Caco-2 (cell line): ENCODE measurements at regions not wholly inside any gene's neighbourhood (a gene's known extent, or its start where the extent isn't known, plus 50 kb on each side); places are given as distances from the start of the nearest gene placed in this dataset.
"Not testable (repeated sequence)": the region's sequence is repeated elsewhere in the genome, so short reads cannot be mapped to it uniquely, and the experiment has no call there.

Source experiments
- BruUV-seq: library from RNA; stranded (reverse); fragments of 400-500 nt; replicated peaks from 2 replicates; lab custom pipeline; 2021; lab: Mats Ljungman, UMichigan
- CTCF ChIA-PET: fragments of 300-600 bp; sonication (Branson Sonifier 250); formaldehyde crosslinking; loops from one replicate; lab custom pipeline; 2022; ENCODE audit warnings: antibody characterized with exemption; lab: Charles Lee
- POLR2A ChIA-PET: fragments of 300-600 bp; sonication (Branson Sonifier 250); formaldehyde crosslinking; loops from one replicate; lab custom pipeline; 2022; ENCODE audit warnings: antibody characterized with exemption; lab: Charles Lee
- DNase-seq, 2 experiments: peaks; one replicate each; pipeline versions ENCODE4 v3.0.0 to v3.0.0-alpha.2; 2020 to 2022
- H3K27me3 ChIP-seq: replicated peaks from 2 replicates; pipeline ENCODE4 v1.6.0; 2011; ENCODE audit warnings: low read length; ENCODE audit not compliant: control insufficient read depth, insufficient read depth
- H3K36me3 ChIP-seq: 2 replicates; pipeline ENCODE4 v1.5.1; 2011; ENCODE audit warnings: low read length; ENCODE audit not compliant: control insufficient read depth, insufficient read depth
- H3K4me1 ChIP-seq: fragments of 250-450 bp; sonication (Bioruptor Pico); 2 replicates; pipeline ENCODE4 v1.5.1; 2020; ENCODE audit warnings: mild to moderate bottlenecking
- H3K4me3 ChIP-seq: 2 replicates; pipeline ENCODE4 v1.5.1; 2011; ENCODE audit warnings: low read depth, mild to moderate bottlenecking, control low read depth, low read length
- H3K9me3 ChIP-seq: fragments of 250-450 bp; sonication (Bioruptor Pico); 2 replicates; pipeline ENCODE4 v1.5.1; 2020; ENCODE audit warnings: mild to moderate bottlenecking, moderate library complexity
- H3K27ac Mint-ChIP-seq: one replicate; pipeline ENCODE4 v1.8.0; 2022; ENCODE audit warnings: mixed read lengths; ENCODE audit not compliant: unreplicated experiment
- H3K27me3 Mint-ChIP-seq: one replicate; pipeline ENCODE4 v1.8.0; 2022; ENCODE audit warnings: mixed read lengths; ENCODE audit not compliant: insufficient read depth, unreplicated experiment
- H3K36me3 Mint-ChIP-seq: one replicate; pipeline ENCODE4 v1.8.0; 2022; ENCODE audit warnings: mild to moderate bottlenecking, mixed read lengths; ENCODE audit not compliant: insufficient read depth, unreplicated experiment
- H3K4me1 Mint-ChIP-seq: one replicate; pipeline ENCODE4 v1.8.0; 2022; ENCODE audit warnings: low read depth, mixed read lengths; ENCODE audit not compliant: unreplicated experiment
- H3K4me3 Mint-ChIP-seq: one replicate; pipeline ENCODE4 v1.8.0; 2022; ENCODE audit warnings: mild to moderate bottlenecking, moderate library complexity, mixed read lengths; ENCODE audit not compliant: unreplicated experiment
- H3K9me3 Mint-ChIP-seq: one replicate; pipeline ENCODE4 v1.8.0; 2022; ENCODE audit warnings: mixed read lengths; ENCODE audit not compliant: unreplicated experiment
- intact Hi-C: fragments of 100-400 bp; cut with micrococcal nuclease; formaldehyde crosslinking; loops from one replicate; pipeline ENCODE4 v1.10.0; 2022; ENCODE audit not compliant: unreplicated experiment
- TF ChIP-seq, protein P1 (sequence below), 2 experiments: fragments of 200-600 bp in 1 of 2; IDR thresholded peaks; 1 replicate in 1 of 2; 2 replicates in 1 of 2; pipeline versions ENCODE4 v1.5.1 to v1.8.0; 2011 to 2022; ENCODE audit warnings: antibody characterized with exemption in 1 of 2, control low read depth in 1 of 2, inconsistent platforms in 1 of 2, low read depth in 1 of 2, low read length in 1 of 2, mild to moderate bottlenecking in 1 of 2, moderate library complexity in 1 of 2; ENCODE audit not compliant: insufficient read depth in 1 of 2, severe bottlenecking in 1 of 2, unreplicated experiment in 1 of 2

DNA sequence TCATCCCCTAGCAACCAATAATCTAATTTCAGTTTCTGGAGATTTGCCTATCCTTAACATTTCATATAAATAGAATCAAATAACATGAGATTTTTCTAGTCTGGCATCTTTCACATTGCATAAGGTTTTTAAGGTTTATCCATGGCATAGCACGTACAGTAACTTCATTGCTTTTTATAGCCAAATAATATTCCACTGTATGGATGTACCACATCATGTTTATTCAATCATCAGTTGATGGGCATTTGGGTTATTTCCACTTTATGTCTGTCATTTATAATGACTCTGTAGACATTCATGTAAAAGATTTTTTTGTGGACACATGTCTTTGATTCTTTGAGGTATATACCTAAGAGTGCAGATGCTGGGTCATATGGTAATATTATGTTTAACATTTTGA lies 1052.6 kb downstream of the DNAJB9 start:
- H3K4me1 ChIP-seq, result no peaks in the 10 kb centered on the region
- no peaks in the 10 kb centered on the region for H3K27me3 Mint-ChIP-seq
- no peak for DNase-seq
- H3K9me3 ChIP-seq, result no peaks in the 10 kb centered on the region
- POLR2A ChIA-PET, result no interaction called here
- CTCF ChIA-PET, result no interaction called here
- no peaks in the 10 kb centered on the region for H3K4me1 Mint-ChIP-seq
- H3K4me3 ChIP-seq, result no peak overlapping the region
- TF ChIP-seq, protein P1, sequence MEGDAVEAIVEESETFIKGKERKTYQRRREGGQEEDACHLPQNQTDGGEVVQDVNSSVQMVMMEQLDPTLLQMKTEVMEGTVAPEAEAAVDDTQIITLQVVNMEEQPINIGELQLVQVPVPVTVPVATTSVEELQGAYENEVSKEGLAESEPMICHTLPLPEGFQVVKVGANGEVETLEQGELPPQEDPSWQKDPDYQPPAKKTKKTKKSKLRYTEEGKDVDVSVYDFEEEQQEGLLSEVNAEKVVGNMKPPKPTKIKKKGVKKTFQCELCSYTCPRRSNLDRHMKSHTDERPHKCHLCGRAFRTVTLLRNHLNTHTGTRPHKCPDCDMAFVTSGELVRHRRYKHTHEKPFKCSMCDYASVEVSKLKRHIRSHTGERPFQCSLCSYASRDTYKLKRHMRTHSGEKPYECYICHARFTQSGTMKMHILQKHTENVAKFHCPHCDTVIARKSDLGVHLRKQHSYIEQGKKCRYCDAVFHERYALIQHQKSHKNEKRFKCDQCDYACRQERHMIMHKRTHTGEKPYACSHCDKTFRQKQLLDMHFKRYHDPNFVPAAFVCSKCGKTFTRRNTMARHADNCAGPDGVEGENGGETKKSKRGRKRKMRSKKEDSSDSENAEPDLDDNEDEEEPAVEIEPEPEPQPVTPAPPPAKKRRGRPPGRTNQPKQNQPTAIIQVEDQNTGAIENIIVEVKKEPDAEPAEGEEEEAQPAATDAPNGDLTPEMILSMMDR (IDR thresholded peaks at IDR 0.05; ENCODE audit: insufficient read depth in 1 of 2, low read depth in 1 of 2, low read length in 1 of 2, severe bottlenecking in 1 of 2, unreplicated experiment in 1 of 2), result no peak
- H3K27me3 ChIP-seq, result no peaks in the 10 kb centered on the region
- H3K9me3 Mint-ChIP-seq, result peaks cover 10% of the 10 kb centered on the region
- H3K4me3 Mint-ChIP-seq, result no peak overlapping the region
- H3K27ac Mint-ChIP-seq, result no peak overlapping the region
- intact Hi-C loops, result no loop called here
- H3K36me3 Mint-ChIP-seq, result no peaks in the 10 kb centered on the region
- H3K36me3 ChIP-seq, result no peaks in the 10 kb centered on the region
- BruUV-seq, result no TSS peak

DNA sequence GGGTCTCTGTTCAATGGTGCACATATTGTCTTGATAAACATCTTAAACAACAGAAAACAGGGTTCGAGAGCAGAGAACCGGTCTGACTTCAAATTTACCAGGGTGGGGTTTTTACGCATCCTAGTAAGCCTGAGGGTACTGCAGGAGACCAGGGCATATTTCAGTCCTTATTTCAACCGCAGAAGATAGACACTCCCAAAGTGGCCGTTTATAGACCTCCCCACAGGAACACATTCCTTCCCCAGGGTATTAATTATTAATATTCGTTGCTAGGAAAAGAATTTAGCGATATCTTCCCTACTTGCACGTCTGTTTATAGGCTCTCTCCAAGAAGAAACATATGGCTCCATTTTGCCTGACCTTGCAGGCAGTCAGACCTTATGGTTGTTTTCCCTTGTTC lies 1063.2 kb downstream of the DNAJB9 start:
- H3K4me1 Mint-ChIP-seq, H3K27me3 ChIP-seq, H3K27ac Mint-ChIP-seq, H3K9me3 ChIP-seq, BruUV-seq, H3K27me3 Mint-ChIP-seq, H3K4me3 ChIP-seq, intact Hi-C loops, H3K36me3 ChIP-seq, POLR2A ChIA-PET, H3K36me3 Mint-ChIP-seq, H3K4me3 Mint-ChIP-seq, H3K4me1 ChIP-seq, CTCF ChIA-PET: not testable (repeated sequence)
- peaks cover 14% of the 10 kb centered on the region for H3K9me3 Mint-ChIP-seq
- DNase-seq, result peak in 1 of 2 experiments; percentile 4

- no peaks in the 10 kb centered on the region for H3K4me1 ChIP-seq
- no peak overlapping the region for H3K4me3 Mint-ChIP-seq
- CTCF ChIA-PET, result no interaction called here
- no peaks in the 10 kb centered on the region for H3K27me3 Mint-ChIP-seq
- H3K4me3 ChIP-seq, result no peak overlapping the region
- H3K27ac Mint-ChIP-seq, result no peak overlapping the region
- POLR2A ChIA-PET, result no interaction called here
- no peaks in the 10 kb centered on the region for H3K4me1 Mint-ChIP-seq
- DNase-seq, result no peak
- no TSS peak for BruUV-seq
- peaks cover 14% of the 10 kb centered on the region for H3K9me3 Mint-ChIP-seq
- TF ChIP-seq, protein P1 (IDR thresholded peaks at IDR 0.05; ENCODE audit: insufficient read depth in 1 of 2, low read depth in 1 of 2, low read length in 1 of 2, severe bottlenecking in 1 of 2, unreplicated experiment in 1 of 2), result no peak
- no peaks in the 10 kb centered on the region for H3K27me3 ChIP-seq
- H3K36me3 Mint-ChIP-seq, result no peaks in the 10 kb centered on the region
- intact Hi-C loops, result no loop called here
- no peaks in the 10 kb centered on the region for H3K9me3 ChIP-seq
- no peaks in the 10 kb centered on the region for H3K36me3 ChIP-seq
Observed at GRCh38 chr7:109635374-109635773, 1065.7 kb downstream of the DNAJB9 start.

DNA sequence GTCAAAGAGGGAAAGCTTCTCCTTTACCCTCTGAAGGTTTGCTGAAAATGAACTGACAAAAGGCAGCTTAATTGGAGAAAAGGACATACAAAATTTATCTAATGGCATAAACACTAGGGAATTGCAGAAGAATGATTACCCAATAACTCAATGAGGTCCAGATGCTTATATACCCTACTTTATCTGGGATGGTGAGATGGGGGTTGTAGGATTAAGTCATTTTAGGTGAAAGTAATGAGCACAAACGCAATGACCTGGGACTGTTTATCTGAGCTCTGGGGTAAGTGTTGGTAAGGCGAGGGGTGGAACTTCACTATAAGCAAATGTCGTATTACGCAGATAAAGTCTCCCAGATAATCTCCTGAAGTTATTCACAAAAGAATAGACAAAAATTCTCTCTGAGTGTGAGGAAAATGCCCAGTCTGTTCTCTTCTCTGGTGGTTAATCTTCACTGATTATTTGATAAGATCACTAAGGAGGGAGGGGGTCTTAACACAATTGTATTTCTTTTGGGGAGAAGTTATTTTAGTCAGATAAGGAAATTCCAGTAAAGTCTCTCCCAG lies 1067.8 kb downstream of the DNAJB9 start:
- no TSS peak for BruUV-seq
- ChIA-PET CTCF (no interaction called here), POLR2A (no interaction called here)
- Mint-ChIP-seq H3K4me3 (no peak overlapping the region), H3K27me3 (no peaks in the 10 kb centered on the region), H3K9me3 (peaks cover 7% of the 10 kb centered on the region), H3K4me1 (no peaks in the 10 kb centered on the region), H3K36me3 (no peaks in the 10 kb centered on the region), H3K27ac (no peak overlapping the region)
- Histone ChIP-seq H3K27me3 (no peaks in the 10 kb centered on the region), H3K4me1 (no peaks in the 10 kb centered on the region), H3K9me3 (no peaks in the 10 kb centered on the region), H3K36me3 (no peaks in the 10 kb centered on the region), H3K4me3 (no peak overlapping the region)
- intact Hi-C loops, result no loop called here
- TF ChIP-seq, protein P1 (IDR thresholded peaks at IDR 0.05; ENCODE audit: insufficient read depth in 1 of 2, low read depth in 1 of 2, low read length in 1 of 2, severe bottlenecking in 1 of 2, unreplicated experiment in 1 of 2), result no peak
- DNase-seq, result no peak
